MM.1S (cell line): ENCODE measurements at regions not wholly inside any gene's neighbourhood (a gene's known extent, or its start where the extent isn't known, plus 50 kb on each side); places are given as distances from the start of the nearest gene placed in this dataset.

Experiments used
- CTCF ChIP-seq: fragments of 300-600 bp; sonication (generic); IDR thresholded peaks from 2 replicates; pipeline ENCODE4 v1.5.1; 2016; ENCODE audit warnings: antibody characterized with exemption, low read length, mixed read lengths
- EZH2 ChIP-seq: fragments of 300-600 bp; sonication (generic); optimal IDR thresholded peaks from 2 replicates; pipeline ENCODE3; 2017; ENCODE audit warnings: low read depth, mild to moderate bottlenecking, antibody characterized with exemption, low read length, mixed read lengths
- EZH2phosphoT487 ChIP-seq: fragments of 300-600 bp; sonication (generic); IDR thresholded peaks from 2 replicates; pipeline ENCODE4 v1.6.1; 2018; ENCODE audit warnings: antibody characterized with exemption, low read length

- no peak for TF ChIP-seq CTCF
- TF ChIP-seq EZH2: no peak
- no peak for TF ChIP-seq EZH2phosphoT487
Observed at GRCh38 chr6:6996124-6996523, 111.6 kb upstream of the RREB1 start.
